Fibroblast of mammary gland (primary cell): ENCODE measurements at regions not wholly inside any gene's neighbourhood (a gene's known extent, or its start where the extent isn't known, plus 50 kb on each side); places are given as distances from the start of the nearest gene placed in this dataset.
"Not testable (repeated sequence)": the region's sequence is repeated elsewhere in the genome, so short reads cannot be mapped to it uniquely, and the experiment has no call there.

ENCODE experiments used
- DNase-seq: peaks from one replicate; pipeline ENCODE4 v3.0.0-alpha.2; 2010; ENCODE audit warnings: low read depth
- H3K4me3 ChIP-seq: 2 replicates; pipeline ENCODE4 v1.5.1; 2011; ENCODE audit warnings: low read depth, mild to moderate bottlenecking, low read length, moderate library complexity; ENCODE audit not compliant: control insufficient read depth
- TF ChIP-seq, protein P1 (sequence below): conservative IDR thresholded peaks from 2 replicates; pipeline ENCODE4 v1.5.1; 2011; ENCODE audit warnings: low read depth, low read length, inconsistent platforms; ENCODE audit not compliant: control insufficient read depth, insufficient read depth

DNA sequence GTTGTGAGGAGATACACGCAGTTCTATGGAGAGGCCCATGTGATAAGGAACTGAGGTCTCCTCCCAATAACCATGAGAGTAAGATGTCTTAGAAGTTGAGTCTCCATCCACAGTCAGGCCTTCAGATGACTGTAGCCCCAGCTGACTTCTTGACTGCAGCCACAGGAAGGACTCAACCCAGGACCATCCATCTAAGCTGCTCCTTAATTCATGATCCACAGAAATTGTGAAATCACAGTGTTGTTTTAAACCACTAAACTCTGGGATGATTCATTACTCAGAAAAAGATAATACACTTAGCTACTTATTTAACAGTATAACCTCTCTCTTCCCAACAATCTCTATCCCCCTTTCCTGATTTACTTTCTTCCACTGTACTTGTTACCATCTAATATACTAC is 173.3 kb downstream of the ALDH1A2 start:
- no peak overlapping the region for H3K4me3 ChIP-seq
- peak; percentile 65 for DNase-seq
- TF ChIP-seq, protein P1, sequence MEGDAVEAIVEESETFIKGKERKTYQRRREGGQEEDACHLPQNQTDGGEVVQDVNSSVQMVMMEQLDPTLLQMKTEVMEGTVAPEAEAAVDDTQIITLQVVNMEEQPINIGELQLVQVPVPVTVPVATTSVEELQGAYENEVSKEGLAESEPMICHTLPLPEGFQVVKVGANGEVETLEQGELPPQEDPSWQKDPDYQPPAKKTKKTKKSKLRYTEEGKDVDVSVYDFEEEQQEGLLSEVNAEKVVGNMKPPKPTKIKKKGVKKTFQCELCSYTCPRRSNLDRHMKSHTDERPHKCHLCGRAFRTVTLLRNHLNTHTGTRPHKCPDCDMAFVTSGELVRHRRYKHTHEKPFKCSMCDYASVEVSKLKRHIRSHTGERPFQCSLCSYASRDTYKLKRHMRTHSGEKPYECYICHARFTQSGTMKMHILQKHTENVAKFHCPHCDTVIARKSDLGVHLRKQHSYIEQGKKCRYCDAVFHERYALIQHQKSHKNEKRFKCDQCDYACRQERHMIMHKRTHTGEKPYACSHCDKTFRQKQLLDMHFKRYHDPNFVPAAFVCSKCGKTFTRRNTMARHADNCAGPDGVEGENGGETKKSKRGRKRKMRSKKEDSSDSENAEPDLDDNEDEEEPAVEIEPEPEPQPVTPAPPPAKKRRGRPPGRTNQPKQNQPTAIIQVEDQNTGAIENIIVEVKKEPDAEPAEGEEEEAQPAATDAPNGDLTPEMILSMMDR: no peak

- no peak overlapping the region for H3K4me3 ChIP-seq
These were observed 172.5 kb downstream of the ALDH1A2 start for GRCh38 chr15:57893040-57893439.

GRCh38 chr15:57895291-57895690 is 170.2 kb downstream of the ALDH1A2 start:
- DNase-seq: no peak
- TF ChIP-seq, protein P1: no peak

More at GRCh38 chr15:57893040-57893439, 172.5 kb downstream of the ALDH1A2 start:
- TF ChIP-seq, protein P1: no peak
- no peak for DNase-seq

DNA sequence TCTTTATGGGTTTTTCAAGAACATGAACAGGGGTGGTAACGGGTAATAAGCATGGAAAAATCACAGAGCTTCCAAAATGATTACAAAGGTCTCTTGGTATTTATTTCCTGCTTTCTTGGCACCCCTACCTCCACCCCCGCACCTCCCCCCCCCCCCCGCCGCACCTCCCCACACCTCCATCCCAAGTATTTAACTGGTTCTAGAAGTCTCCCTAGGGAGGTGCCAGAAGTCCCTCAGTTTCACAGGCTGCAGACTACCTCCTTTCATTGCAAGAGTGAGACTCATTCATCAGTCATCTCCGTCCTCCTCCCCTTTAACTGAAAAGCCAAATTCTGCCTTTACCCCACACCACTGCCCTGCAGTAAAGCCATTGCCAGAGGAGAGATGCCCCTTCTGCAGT is 169.4 kb downstream of the ALDH1A2 start:
- no peak for DNase-seq
- H3K4me3 ChIP-seq: no peak overlapping the region
- TF ChIP-seq, protein P1: no peak

More at GRCh38 chr15:57895291-57895690, 170.2 kb downstream of the ALDH1A2 start:
- no peak overlapping the region for H3K4me3 ChIP-seq

DNA sequence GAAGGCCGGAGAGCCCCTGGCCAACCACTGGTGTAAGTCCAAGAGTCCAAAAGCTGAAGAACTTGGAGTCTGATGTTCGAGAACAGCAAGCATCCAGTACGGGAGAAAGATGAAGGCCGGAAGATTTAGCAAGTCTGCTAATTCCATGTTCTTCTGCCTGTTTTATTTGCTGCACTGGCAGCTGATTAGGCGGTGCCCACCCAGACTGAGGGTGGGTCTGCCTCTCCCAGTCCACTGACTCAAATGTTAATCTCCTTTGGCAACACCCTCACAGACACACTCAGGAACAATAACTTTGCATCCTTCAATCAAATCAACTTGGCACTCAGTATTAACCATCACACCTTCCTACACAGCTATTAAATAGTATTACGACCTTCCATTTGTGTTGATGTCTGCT is 168.6 kb downstream of the ALDH1A2 start:
- not testable (repeated sequence) for H3K4me3 ChIP-seq, DNase-seq

- H3K4me3 ChIP-seq: no peak overlapping the region
- DNase-seq: no peak
- TF ChIP-seq, protein P1: no peak
These were observed 167.6 kb downstream of the ALDH1A2 start for GRCh38 chr15:57897870-57898269.

GRCh38 chr15:57902155-57902554 is 163.4 kb downstream of the ALDH1A2 start:
- DNase-seq: no peak
- TF ChIP-seq, protein P1: no peak
- H3K4me3 ChIP-seq: no peak overlapping the region
